SK-N-SH (cell line): ENCODE measurements at regions not wholly inside any gene's neighbourhood (a gene's known extent, or its start where the extent isn't known, plus 50 kb on each side); places are given as distances from the start of the nearest gene placed in this dataset.

Experiments
- CTCF ChIA-PET: fragments of 300-600, 350-600 bp; formaldehyde crosslinking; extraction: SDS; loops from one replicate; lab custom pipeline; 2021; lab: Yijun Ruan, JAX
- POLR2A ChIA-PET: fragments of 350-600 bp; sonication (Branson Sonifier 250); formaldehyde crosslinking; extraction: SDS; loops from one replicate; lab custom pipeline; 2020; ENCODE audit warnings: antibody characterized with exemption, inconsistent platforms; lab: Yijun Ruan, JAX
- DNase-seq: peaks from one replicate; pipeline ENCODE4 v3.0.0; 2012
- H2AFZ ChIP-seq: fragments of 200-600 bp; sonication (generic); 2 replicates; pipeline ENCODE4 v1.8.1; 2016; ENCODE audit warnings: antibody characterized with exemption, mild to moderate bottlenecking, low read depth
- H3F3A ChIP-seq: fragments of 200-600 bp; sonication (generic); replicated peaks from 2 replicates; pipeline ENCODE3; 2016; ENCODE audit warnings: antibody characterized with exemption, mild to moderate bottlenecking; ENCODE audit not compliant: insufficient read depth
- H3K27ac ChIP-seq, 2 experiments: fragments of 200-500 bp in 1 of 2; fragments of 200-600 bp in 1 of 2; sonication (Bioruptor generic) in 1 of 2; sonication (generic), shearing (Covaris generic) in 1 of 2; 2 replicates each; pipeline versions ENCODE4 v1.5.1 to v1.6.1; 2014 to 2016; ENCODE audit warnings: low read depth in 2 of 2, inconsistent platforms in 1 of 2, low read length in 1 of 2, mild to moderate bottlenecking in 1 of 2, mixed read lengths in 1 of 2
- H3K27me3 ChIP-seq: fragments of 200-600 bp; sonication (generic), shearing (Covaris generic); 2 replicates; pipeline ENCODE4 v1.6.1; 2016; ENCODE audit warnings: mixed run types; ENCODE audit not compliant: insufficient read depth
- H3K36me3 ChIP-seq, 2 experiments: fragments of 200-500 bp in 1 of 2; fragments of 200-600 bp in 1 of 2; sonication (Bioruptor generic) in 1 of 2; sonication (generic) in 1 of 2; replicated peaks in 1 of 2; 2 replicates each; pipeline versions ENCODE3 to v1.5.1; 2014 to 2016; ENCODE audit warnings: low read length in 1 of 2, mild to moderate bottlenecking in 1 of 2; ENCODE audit not compliant: insufficient read depth in 2 of 2, control insufficient read depth in 1 of 2
- H3K4me1 ChIP-seq, 2 experiments: fragments of 200-500 bp in 1 of 2; fragments of 200-600 bp in 1 of 2; sonication (Bioruptor generic) in 1 of 2; sonication (generic), shearing (Covaris generic) in 1 of 2; 2 replicates each; pipeline versions ENCODE4 v1.5.1 to v1.6.1; 2014 to 2016; ENCODE audit warnings: low read depth in 1 of 2, low read length in 1 of 2, mixed run types in 1 of 2; ENCODE audit not compliant: insufficient read depth in 2 of 2, control insufficient read depth in 1 of 2
- H3K4me2 ChIP-seq: fragments of 200-600 bp; sonication (generic), shearing (Covaris generic); 2 replicates; pipeline ENCODE4 v1.6.1; 2017; ENCODE audit warnings: mixed run types
- H3K4me3 ChIP-seq, 2 experiments: fragments of 200-500 bp in 1 of 2; fragments of 200-600 bp in 1 of 2; sonication (Bioruptor generic) in 1 of 2; sonication (generic), shearing (Covaris generic) in 1 of 2; 2 replicates each; pipeline versions ENCODE4 v1.5.1 to v1.8.1; 2014 to 2016; ENCODE audit warnings: low read depth in 2 of 2, inconsistent platforms in 1 of 2, low read length in 1 of 2, mild to moderate bottlenecking in 1 of 2, mixed read lengths in 1 of 2, moderate library complexity in 1 of 2
- H3K79me2 ChIP-seq: fragments of 200-600 bp; sonication (generic); 2 replicates; pipeline ENCODE4 v1.8.1; 2017; ENCODE audit warnings: mild to moderate bottlenecking; ENCODE audit not compliant: insufficient read depth
- H3K9ac ChIP-seq: fragments of 200-600 bp; sonication (generic); 2 replicates; pipeline ENCODE4 v1.6.1; 2017; ENCODE audit warnings: mixed run types
- H3K9me2 ChIP-seq: fragments of 200-600 bp; sonication (generic); 2 replicates; pipeline ENCODE4 v1.6.1; 2017; ENCODE audit warnings: mixed run types
- H3K9me3 ChIP-seq: fragments of 200-600 bp; sonication (generic); 2 replicates; pipeline ENCODE4 v1.6.1; 2017; ENCODE audit warnings: mixed run types, mild to moderate bottlenecking, moderate library complexity
- H4K20me1 ChIP-seq: fragments of 200-600 bp; sonication (generic); 2 replicates; pipeline ENCODE4 v1.6.1; 2017; ENCODE audit warnings: mild to moderate bottlenecking, mixed run types; ENCODE audit not compliant: insufficient read depth
- EP300 ChIP-seq, 2 experiments: IDR thresholded peaks; 2 replicates each; pipeline versions ENCODE4 v1.4.0 to v1.6.1; 2012; ENCODE audit warnings: borderline replicate concordance in 1 of 2, low read depth in 1 of 2, low read length in 1 of 2
- FOXJ3 ChIP-seq: sonication (generic); formaldehyde crosslinking; IDR thresholded peaks from 2 replicates; pipeline ENCODE4 v1.5.1; 2020; ENCODE audit warnings: mild to moderate bottlenecking, missing genetic modification reagents
- GABPA ChIP-seq: IDR thresholded peaks from 2 replicates; pipeline ENCODE4 v1.4.0; 2012; ENCODE audit warnings: low read depth, mild to moderate bottlenecking
- GATA2 ChIP-seq: sonication (generic); formaldehyde crosslinking; IDR thresholded peaks from 2 replicates; pipeline ENCODE4 v1.5.0; 2020; ENCODE audit warnings: mild to moderate bottlenecking, missing genetic modification reagents
- MEF2A ChIP-seq: IDR thresholded peaks from 2 replicates; pipeline ENCODE4 v1.4.0; 2012; ENCODE audit warnings: low read depth, borderline replicate concordance
- NFIC ChIP-seq: IDR thresholded peaks from 2 replicates; pipeline ENCODE4 v1.4.0; 2012; ENCODE audit warnings: borderline replicate concordance
- NRF1 ChIP-seq: IDR thresholded peaks from 2 replicates; pipeline ENCODE4 v1.6.1; 2012; ENCODE audit warnings: low read depth, mild to moderate bottlenecking, low read length
- POLR2AphosphoS5 ChIP-seq: IDR thresholded peaks from 2 replicates; pipeline ENCODE4 v1.6.1; 2012; ENCODE audit warnings: low read depth, low read length
- RAD21 ChIP-seq: IDR thresholded peaks from 2 replicates; pipeline ENCODE4 v1.6.1; 2012; ENCODE audit warnings: mild to moderate bottlenecking, low read length
- RCOR1 ChIP-seq: fragments of 150-350 bp; IDR thresholded peaks from 2 replicates; pipeline ENCODE4 v1.6.1; 2017; ENCODE audit warnings: antibody characterized with exemption, low read length
- SMC3 ChIP-seq: IDR thresholded peaks from 2 replicates; pipeline ENCODE4 v1.6.1; 2012; ENCODE audit warnings: low read depth, low read length, improper control_type of control experiment
- TCF12 ChIP-seq: IDR thresholded peaks from 2 replicates; pipeline ENCODE4 v1.4.0; 2012
- TEAD4 ChIP-seq: IDR thresholded peaks from 2 replicates; pipeline ENCODE4 v1.4.0; 2012; ENCODE audit warnings: mild to moderate bottlenecking, borderline replicate concordance; ENCODE audit not compliant: insufficient read depth
- WGBS: methylation state at CpG from one replicate; pipeline ENCODE4 v1.1.6; 2017; ENCODE audit warnings: low lambda C conversion rate; 5-methylcytosine and 5-hydroxymethylcytosine counted together
- TF ChIP-seq, protein P1 (sequence below): IDR thresholded peaks from 2 replicates; pipeline ENCODE4 v1.6.1; 2012; ENCODE audit warnings: mild to moderate bottlenecking, low read depth, low read length, moderate library complexity
- TF ChIP-seq, protein P2 (sequence below): fragments of 150-350 bp; IDR thresholded peaks from 2 replicates; pipeline ENCODE4 v1.6.1; 2016; ENCODE audit warnings: mild to moderate bottlenecking, low read depth, low read length
- TF ChIP-seq, protein P3 (sequence below): fragments of 150-350 bp; IDR thresholded peaks from 2 replicates; pipeline ENCODE4 v1.6.1; 2017; ENCODE audit warnings: antibody characterized with exemption, low read length, low read depth, borderline replicate concordance
- TF ChIP-seq, protein P4 (sequence below): IDR thresholded peaks from 2 replicates; pipeline ENCODE4 v1.4.0; 2012; ENCODE audit warnings: low read depth
- TF ChIP-seq, protein P5 (sequence below): IDR thresholded peaks from 2 replicates; pipeline ENCODE4 v1.4.0; 2012; ENCODE audit warnings: low read depth, borderline replicate concordance

DNA sequence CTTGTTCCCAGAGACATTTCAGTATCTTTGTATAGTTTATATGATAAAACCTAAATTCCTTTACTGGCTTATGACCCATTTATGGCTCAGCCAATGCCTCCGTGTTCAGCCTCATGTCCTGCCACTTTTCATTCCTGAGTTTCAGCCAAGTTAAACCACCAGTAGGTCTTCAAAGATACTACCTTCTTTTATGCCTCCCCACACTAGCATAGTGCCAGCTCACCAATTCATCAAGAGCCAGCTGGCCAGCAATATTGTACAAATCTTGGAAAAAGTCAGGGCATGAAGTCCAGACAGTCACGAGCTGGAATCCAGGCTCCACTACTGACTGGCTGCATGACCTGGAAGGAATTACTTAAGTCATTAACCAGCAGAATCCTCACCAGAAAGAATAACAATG is 446.0 kb downstream of the GPATCH2 start:
- H3K27me3 ChIP-seq: no peaks in the 10 kb centered on the region
- peaks cover 0 to 19% of the 10 kb centered on the region in 2 experiments; a peak in 2 of 4 replicates for H3K4me1 ChIP-seq
- no peaks in the 10 kb centered on the region for H3F3A ChIP-seq
- no peaks in the 10 kb centered on the region for H3K9me3 ChIP-seq
- CTCF ChIA-PET: no interaction called here
- POLR2A ChIA-PET: no interaction called here
- H3K27ac ChIP-seq: no peak overlapping the region
- no peak overlapping the region for H3K4me2 ChIP-seq
- no peaks in the 10 kb centered on the region for H3K9me2 ChIP-seq
- DNase-seq: no peak
- H3K4me3 ChIP-seq: no peak overlapping the region
- no peaks in the 10 kb centered on the region for H3K36me3 ChIP-seq
- no peaks in the 10 kb centered on the region for H3K79me2 ChIP-seq
- H3K9ac ChIP-seq: no peak overlapping the region
- WGBS: 5% methylated on average over 2 of the region's 2 CpGs
- no peak overlapping the region for H2AFZ ChIP-seq
- TF ChIP-seq, protein P1, sequence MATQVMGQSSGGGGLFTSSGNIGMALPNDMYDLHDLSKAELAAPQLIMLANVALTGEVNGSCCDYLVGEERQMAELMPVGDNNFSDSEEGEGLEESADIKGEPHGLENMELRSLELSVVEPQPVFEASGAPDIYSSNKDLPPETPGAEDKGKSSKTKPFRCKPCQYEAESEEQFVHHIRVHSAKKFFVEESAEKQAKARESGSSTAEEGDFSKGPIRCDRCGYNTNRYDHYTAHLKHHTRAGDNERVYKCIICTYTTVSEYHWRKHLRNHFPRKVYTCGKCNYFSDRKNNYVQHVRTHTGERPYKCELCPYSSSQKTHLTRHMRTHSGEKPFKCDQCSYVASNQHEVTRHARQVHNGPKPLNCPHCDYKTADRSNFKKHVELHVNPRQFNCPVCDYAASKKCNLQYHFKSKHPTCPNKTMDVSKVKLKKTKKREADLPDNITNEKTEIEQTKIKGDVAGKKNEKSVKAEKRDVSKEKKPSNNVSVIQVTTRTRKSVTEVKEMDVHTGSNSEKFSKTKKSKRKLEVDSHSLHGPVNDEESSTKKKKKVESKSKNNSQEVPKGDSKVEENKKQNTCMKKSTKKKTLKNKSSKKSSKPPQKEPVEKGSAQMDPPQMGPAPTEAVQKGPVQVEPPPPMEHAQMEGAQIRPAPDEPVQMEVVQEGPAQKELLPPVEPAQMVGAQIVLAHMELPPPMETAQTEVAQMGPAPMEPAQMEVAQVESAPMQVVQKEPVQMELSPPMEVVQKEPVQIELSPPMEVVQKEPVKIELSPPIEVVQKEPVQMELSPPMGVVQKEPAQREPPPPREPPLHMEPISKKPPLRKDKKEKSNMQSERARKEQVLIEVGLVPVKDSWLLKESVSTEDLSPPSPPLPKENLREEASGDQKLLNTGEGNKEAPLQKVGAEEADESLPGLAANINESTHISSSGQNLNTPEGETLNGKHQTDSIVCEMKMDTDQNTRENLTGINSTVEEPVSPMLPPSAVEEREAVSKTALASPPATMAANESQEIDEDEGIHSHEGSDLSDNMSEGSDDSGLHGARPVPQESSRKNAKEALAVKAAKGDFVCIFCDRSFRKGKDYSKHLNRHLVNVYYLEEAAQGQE: no peak
- TF ChIP-seq EP300 (IDR thresholded peaks at IDR 0.05; ENCODE audit: borderline replicate concordance in 1 of 2, low read depth in 1 of 2, low read length in 1 of 2): no peak
- TF ChIP-seq, protein P2, sequence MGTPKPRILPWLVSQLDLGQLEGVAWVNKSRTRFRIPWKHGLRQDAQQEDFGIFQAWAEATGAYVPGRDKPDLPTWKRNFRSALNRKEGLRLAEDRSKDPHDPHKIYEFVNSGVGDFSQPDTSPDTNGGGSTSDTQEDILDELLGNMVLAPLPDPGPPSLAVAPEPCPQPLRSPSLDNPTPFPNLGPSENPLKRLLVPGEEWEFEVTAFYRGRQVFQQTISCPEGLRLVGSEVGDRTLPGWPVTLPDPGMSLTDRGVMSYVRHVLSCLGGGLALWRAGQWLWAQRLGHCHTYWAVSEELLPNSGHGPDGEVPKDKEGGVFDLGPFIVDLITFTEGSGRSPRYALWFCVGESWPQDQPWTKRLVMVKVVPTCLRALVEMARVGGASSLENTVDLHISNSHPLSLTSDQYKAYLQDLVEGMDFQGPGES: no peak
- TF ChIP-seq SMC3: no peak
- TF ChIP-seq GABPA: no peak
- TF ChIP-seq POLR2AphosphoS5: no peak
- TF ChIP-seq TEAD4: no peak
- no peak for TF ChIP-seq MEF2A
- TF ChIP-seq RAD21: no peak
- no peak for TF ChIP-seq TCF12
- H4K20me1 ChIP-seq: no peaks in the 10 kb centered on the region

DNA sequence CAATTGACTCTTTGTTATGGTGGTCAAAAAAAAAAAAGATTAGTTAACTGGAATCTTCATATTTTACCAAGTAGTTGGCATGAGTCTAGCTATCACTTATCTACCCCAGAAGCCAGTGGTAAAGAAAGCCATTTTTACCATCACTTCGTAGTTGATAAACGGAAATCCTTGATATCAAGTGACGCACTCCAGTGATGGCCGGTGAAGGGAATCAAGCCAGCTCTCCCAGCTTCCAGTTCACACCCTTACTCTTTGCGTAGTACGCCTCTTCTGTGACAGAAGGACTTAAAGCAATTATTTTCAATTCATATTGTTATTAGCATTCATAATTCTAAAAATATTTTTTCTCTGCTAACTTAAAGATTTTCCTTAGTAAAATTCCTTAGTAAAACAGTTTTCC is 447.9 kb downstream of the GPATCH2 start:
- WGBS: 70% methylated on average over 6 of the region's 6 CpGs
- Histone ChIP-seq H3K36me3 (no peaks in the 10 kb centered on the region), H3K9me3 (no peaks in the 10 kb centered on the region), H2AFZ (no peak overlapping the region), H3K27ac (no peak overlapping the region), H3K4me3 (no peak overlapping the region), H3K4me2 (no peak overlapping the region), H3K27me3 (no peaks in the 10 kb centered on the region), H3K4me1 (peaks cover 0 to 22% of the 10 kb centered on the region in 2 experiments; a peak in 2 of 4 replicates), H3K9ac (no peak overlapping the region), H3K79me2 (no peaks in the 10 kb centered on the region), H4K20me1 (no peaks in the 10 kb centered on the region), H3F3A (no peaks in the 10 kb centered on the region), H3K9me2 (no peaks in the 10 kb centered on the region)
- no peak for DNase-seq
- POLR2A ChIA-PET: no interaction called here
- CTCF ChIA-PET: interaction anchor here (0.6 to 1.4 kb wide), 2 partner anchors 433 to 578 kb away, joined by 3 to 6 read pairs; no protein-coding TSS in a partner anchor
- TF ChIP-seq NFIC: no peak
- TF ChIP-seq, protein P3, sequence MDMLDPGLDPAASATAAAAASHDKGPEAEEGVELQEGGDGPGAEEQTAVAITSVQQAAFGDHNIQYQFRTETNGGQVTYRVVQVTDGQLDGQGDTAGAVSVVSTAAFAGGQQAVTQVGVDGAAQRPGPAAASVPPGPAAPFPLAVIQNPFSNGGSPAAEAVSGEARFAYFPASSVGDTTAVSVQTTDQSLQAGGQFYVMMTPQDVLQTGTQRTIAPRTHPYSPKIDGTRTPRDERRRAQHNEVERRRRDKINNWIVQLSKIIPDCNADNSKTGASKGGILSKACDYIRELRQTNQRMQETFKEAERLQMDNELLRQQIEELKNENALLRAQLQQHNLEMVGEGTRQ: no peak
- no peak for TF ChIP-seq MEF2A
- no peak for TF ChIP-seq GATA2 (CRISPR knock-in tag)
- TF ChIP-seq, protein P4, sequence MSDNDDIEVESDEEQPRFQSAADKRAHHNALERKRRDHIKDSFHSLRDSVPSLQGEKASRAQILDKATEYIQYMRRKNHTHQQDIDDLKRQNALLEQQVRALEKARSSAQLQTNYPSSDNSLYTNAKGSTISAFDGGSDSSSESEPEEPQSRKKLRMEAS: no peak
- no peak for TF ChIP-seq NRF1
- no peak for TF ChIP-seq RCOR1
- TF ChIP-seq FOXJ3 (CRISPR knock-in tag): no peak
- TF ChIP-seq, protein P2: no peak
- no peak for TF ChIP-seq GABPA
- TF ChIP-seq, protein P5, sequence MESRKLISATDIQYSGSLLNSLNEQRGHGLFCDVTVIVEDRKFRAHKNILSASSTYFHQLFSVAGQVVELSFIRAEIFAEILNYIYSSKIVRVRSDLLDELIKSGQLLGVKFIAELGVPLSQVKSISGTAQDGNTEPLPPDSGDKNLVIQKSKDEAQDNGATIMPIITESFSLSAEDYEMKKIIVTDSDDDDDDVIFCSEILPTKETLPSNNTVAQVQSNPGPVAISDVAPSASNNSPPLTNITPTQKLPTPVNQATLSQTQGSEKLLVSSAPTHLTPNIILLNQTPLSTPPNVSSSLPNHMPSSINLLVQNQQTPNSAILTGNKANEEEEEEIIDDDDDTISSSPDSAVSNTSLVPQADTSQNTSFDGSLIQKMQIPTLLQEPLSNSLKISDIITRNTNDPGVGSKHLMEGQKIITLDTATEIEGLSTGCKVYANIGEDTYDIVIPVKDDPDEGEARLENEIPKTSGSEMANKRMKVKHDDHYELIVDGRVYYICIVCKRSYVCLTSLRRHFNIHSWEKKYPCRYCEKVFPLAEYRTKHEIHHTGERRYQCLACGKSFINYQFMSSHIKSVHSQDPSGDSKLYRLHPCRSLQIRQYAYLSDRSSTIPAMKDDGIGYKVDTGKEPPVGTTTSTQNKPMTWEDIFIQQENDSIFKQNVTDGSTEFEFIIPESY: no peak
